Transverse colon (tissue), 4 donors: ENCODE measurements at regions not wholly inside any gene's neighbourhood (a gene's known extent, or its start where the extent isn't known, plus 50 kb on each side); places are given as distances from the start of the nearest gene placed in this dataset.

Experiments used
- DNase-seq: peaks from one replicate; pipeline ENCODE4 v3.0.0-alpha.2; 2019
- H3K27ac ChIP-seq, 4 donors: fragments of 200-600 bp; sonication (generic); 2 replicates each; pipeline ENCODE4 v1.5.1; 2016 to 2018; ENCODE audit warnings: inconsistent platforms in 4 of 4
- H3K27me3 ChIP-seq: fragments of 200-600 bp; sonication (generic); 2 replicates; pipeline ENCODE4 v1.5.1; 2017; ENCODE audit warnings: inconsistent platforms
- H3K36me3 ChIP-seq, 4 donors: fragments of 200-600 bp; sonication (generic); 2 replicates each; pipeline ENCODE4 v1.5.1; 2017 to 2019; ENCODE audit warnings: inconsistent platforms in 4 of 4
- H3K4me1 ChIP-seq, 4 donors: fragments of 200-600 bp; sonication (generic); 2 replicates each; pipeline ENCODE4 v1.5.1; 2017 to 2020; ENCODE audit warnings: inconsistent platforms in 4 of 4
- H3K4me3 ChIP-seq, 4 donors: fragments of 200-600 bp; sonication (generic); 1 replicate in 1 of 4; 2 replicates in 3 of 4; pipeline versions ENCODE4 v1.5.1 to v1.6.1; 2017 to 2019; ENCODE audit warnings: inconsistent platforms in 4 of 4
- H3K9me3 ChIP-seq, 2 donors: fragments of 200-600 bp; sonication (generic); 2 replicates each; pipeline ENCODE4 v1.5.1; 2017 to 2019; ENCODE audit warnings: inconsistent platforms in 2 of 2
- EP300 ChIP-seq: sonication (generic); formaldehyde crosslinking; IDR thresholded peaks from one replicate; pipeline ENCODE4 v1.6.1; 2017; ENCODE audit warnings: antibody characterized with exemption, low read depth
- POLR2A ChIP-seq: fragments of 450-650 bp; IDR thresholded peaks from one replicate; pipeline ENCODE4 v1.6.1; 2016; ENCODE audit warnings: antibody characterized with exemption, mild to moderate bottlenecking, moderate library complexity
- POLR2AphosphoS5 ChIP-seq, 3 donors: sonication (generic); formaldehyde crosslinking; IDR thresholded peaks; one replicate each; pipeline ENCODE4 v1.6.1; 2016; ENCODE audit warnings: antibody characterized with exemption in 3 of 3
- WGBS, 2 donors: methylation state at CpG; one replicate each; pipeline ENCODE4 v1.1.5; 2018; ENCODE audit warnings: low coverage in 1 of 2; 5-methylcytosine and 5-hydroxymethylcytosine counted together
- in situ Hi-C, 4 donors: fragments of 200-750 bp; cut with MboI; loops; one replicate each; pipeline versions ENCODE4 v1.15.0 to v1.15.1; 2017; ENCODE audit warnings: low sequenced_read_pairs in 3 of 4, low pct_ligation_motif_present in 1 of 4, low pct_unique_long_range_greater_than_20kb in 1 of 4
- intact Hi-C: fragments of 100-400 bp; cut with DNase I; formaldehyde crosslinking; loops from one replicate; pipeline ENCODE4 v1.15.1; 2023; ENCODE audit warnings: low total_unique reads
- TF ChIP-seq, protein P1 (sequence below), 5 experiments: fragments of 200-600 bp in 3 of 5; fragments of 450-650 bp in 2 of 5; sonication (generic) in 3 of 5; IDR thresholded peaks; 1 replicate in 2 of 5; 2 replicates in 3 of 5; pipeline ENCODE4 v1.5.1; 2016 to 2017; ENCODE audit warnings: antibody characterized with exemption in 5 of 5, inconsistent platforms in 3 of 5, mild to moderate bottlenecking in 2 of 5, moderate library complexity in 1 of 5

DNA sequence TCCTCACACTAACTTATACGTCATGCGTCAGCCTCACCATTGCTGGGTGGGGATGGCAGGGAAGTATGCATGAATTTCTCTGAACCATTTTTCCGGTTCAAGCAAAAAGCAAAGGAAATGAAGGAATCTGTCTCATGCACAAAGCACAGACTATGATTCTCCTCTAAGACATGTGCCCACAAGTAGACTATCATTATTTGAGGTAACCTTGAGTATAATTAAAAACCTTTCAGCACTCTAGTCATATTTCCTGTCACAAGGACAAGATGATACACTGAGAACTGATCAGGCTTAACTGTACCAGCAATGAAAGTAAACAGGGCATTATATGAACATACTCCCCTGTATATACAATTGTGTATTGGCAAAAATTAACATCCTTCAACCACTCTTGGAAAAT, 56.7 kb upstream of the TSC22D2 start:
- no peak for TF ChIP-seq EP300
- no peak for TF ChIP-seq POLR2AphosphoS5 (IDR thresholded peaks at IDR 0.05)
- TF ChIP-seq, protein P1, sequence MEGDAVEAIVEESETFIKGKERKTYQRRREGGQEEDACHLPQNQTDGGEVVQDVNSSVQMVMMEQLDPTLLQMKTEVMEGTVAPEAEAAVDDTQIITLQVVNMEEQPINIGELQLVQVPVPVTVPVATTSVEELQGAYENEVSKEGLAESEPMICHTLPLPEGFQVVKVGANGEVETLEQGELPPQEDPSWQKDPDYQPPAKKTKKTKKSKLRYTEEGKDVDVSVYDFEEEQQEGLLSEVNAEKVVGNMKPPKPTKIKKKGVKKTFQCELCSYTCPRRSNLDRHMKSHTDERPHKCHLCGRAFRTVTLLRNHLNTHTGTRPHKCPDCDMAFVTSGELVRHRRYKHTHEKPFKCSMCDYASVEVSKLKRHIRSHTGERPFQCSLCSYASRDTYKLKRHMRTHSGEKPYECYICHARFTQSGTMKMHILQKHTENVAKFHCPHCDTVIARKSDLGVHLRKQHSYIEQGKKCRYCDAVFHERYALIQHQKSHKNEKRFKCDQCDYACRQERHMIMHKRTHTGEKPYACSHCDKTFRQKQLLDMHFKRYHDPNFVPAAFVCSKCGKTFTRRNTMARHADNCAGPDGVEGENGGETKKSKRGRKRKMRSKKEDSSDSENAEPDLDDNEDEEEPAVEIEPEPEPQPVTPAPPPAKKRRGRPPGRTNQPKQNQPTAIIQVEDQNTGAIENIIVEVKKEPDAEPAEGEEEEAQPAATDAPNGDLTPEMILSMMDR (IDR thresholded peaks at IDR 0.05): no peak
- in situ Hi-C loops: no loop called here
- H3K4me3 ChIP-seq: no peak overlapping the region
- H3K36me3 ChIP-seq: no peaks in the 10 kb centered on the region
- H3K27me3 ChIP-seq: no peaks in the 10 kb centered on the region
- intact Hi-C loops: no loop called here
- no peak for DNase-seq
- WGBS, 2 donors: 94 to 100% methylated on average over 3 of the region's 3 CpGs
- no peaks in the 10 kb centered on the region for H3K9me3 ChIP-seq
- H3K27ac ChIP-seq: no peak overlapping the region
- H3K4me1 ChIP-seq: peaks cover 3 to 14% (median 9%) of the 10 kb centered on the region in 4 donors

DNA sequence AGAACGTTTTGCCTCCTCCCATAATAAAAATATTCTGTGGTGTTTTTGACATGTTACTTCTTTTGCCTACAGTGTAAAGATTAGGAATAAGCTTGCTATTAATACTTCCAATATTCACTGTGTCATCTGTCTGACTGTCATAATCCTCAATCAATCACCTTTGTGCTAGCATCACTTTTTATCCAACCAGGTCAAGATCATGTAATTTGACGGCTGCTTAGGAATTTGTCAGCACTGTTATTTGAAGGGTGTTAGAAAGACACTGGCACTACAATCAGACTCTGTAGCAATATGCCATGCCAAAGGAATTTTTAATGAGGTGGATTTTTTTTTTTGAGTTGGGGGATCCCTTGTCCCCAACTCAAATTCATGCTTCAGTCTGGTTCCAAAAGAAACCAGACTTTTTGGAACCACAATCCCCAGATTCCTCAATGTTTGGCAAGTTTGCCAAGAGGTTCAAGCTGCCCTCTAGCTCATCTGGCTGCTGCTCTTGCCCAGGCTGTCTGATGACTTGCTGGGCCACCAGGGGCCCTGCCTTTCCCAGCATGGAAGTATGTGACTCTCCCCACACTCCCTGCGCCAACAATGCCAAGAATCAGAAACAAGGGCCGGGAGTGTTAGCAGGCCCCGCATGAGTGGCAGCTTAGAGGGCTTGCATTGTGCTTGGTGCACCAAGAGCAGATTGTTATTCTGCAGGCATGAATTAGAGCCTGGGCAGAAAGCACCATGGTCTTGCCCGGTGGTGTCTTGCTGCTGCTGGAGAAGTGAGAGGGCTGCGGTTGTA, 58.6 kb upstream of the TSC22D2 start:
- WGBS, 2 donors: 59 to 75% methylated on average over 3 to 7 of the region's 7 CpGs

DNA sequence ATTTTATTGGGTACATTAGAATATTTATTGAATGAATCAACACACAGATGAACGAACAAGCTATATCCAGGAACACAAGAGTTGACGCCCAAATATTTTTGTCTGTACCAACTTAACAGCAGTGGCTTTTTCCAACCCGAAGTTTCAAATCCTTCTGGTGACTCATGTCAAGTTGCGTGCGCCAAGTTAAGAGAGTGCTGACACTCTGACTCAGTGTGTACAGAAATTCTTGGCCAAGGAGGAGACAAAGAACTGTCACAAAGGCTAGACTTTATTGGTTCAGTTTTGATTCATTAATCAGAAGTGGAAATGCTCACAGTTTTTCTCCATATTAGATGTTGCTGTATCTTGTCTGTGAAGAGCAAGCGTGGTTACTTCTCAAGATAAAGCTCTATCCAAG, 59.6 kb upstream of the TSC22D2 start:
- TF ChIP-seq POLR2A (no peak), POLR2AphosphoS5 (IDR thresholded peaks at IDR 0.05) (peak in 2 of 3 donors; percentile 54 to 60)
- H3K27me3 ChIP-seq: no peaks in the 10 kb centered on the region
- DNase-seq: peak; percentile 29
- intact Hi-C loops: no loop called here
- H3K36me3 ChIP-seq: no peaks in the 10 kb centered on the region
- 22 to 42% methylated on average over 6 of the region's 6 CpGs for WGBS, 2 donors
- H3K4me3 ChIP-seq: no peak overlapping the region
- in situ Hi-C loops: no loop called here
- H3K27ac ChIP-seq: peak overlapping the region; percentile 14 to 46 (median 30)
- H3K4me1 ChIP-seq: peaks cover 3 to 25% (median 13%) of the 10 kb centered on the region in 4 donors
- H3K9me3 ChIP-seq: no peaks in the 10 kb centered on the region

More for the DNA sequence above, 58.6 kb upstream of the TSC22D2 start:
- intact Hi-C loops (no loop called here), in situ Hi-C loops (no loop called here)
- TF ChIP-seq EP300 (no peak), POLR2A (no peak), POLR2AphosphoS5 (IDR thresholded peaks at IDR 0.05) (peak in 1 of 3 donors; percentile 54)
- TF ChIP-seq, protein P1 (IDR thresholded peaks at IDR 0.05): no peak
- Histone ChIP-seq H3K27ac (no peak overlapping the region), H3K4me1 (peaks cover 3 to 22% (median 13%) of the 10 kb centered on the region in 4 donors), H3K27me3 (no peaks in the 10 kb centered on the region), H3K36me3 (no peaks in the 10 kb centered on the region), H3K9me3 (no peaks in the 10 kb centered on the region), H3K4me3 (no peak overlapping the region)
- DNase-seq: no peak

DNA sequence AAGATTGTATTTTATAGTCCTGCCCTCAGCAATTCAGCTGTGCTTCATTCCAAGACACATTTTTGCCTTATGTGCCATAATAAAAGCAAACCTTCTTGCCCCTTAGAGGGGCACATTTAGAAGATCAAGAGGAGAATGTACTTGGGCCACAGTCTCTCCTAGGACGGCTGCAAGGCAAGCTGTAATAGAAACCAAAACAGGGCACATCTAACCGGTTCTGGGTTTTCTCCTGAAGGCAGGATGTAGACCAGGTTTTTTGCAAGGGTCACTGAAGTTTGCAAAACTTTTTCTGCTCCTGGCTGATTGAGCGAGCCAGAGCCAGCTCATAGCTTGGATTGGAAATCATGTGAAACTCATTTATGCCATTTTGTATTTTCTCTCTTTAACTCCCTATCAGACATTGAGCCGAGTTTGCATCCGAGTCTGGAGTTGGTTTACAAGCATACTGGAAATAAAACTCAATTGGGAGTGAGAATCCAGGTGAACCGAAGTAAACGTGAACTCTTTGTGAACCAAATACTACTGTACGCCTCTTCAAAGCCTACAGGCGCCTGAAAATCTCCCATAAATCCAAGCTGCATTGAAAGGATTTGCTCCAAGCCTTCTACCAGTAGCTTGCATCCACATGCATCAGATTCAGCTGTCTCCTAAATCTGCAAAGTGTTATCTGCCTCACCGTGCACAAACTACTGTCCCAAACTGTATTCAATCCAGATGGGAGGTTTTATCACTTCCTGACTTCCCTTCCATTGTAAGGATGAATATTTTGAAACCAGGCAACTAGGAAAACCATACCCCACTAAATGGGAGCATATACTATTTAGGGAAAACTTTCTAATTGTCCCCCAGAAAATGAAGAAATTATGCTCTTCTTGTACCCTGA, 60.9 kb upstream of the TSC22D2 start:
- intact Hi-C loops (no loop called here), in situ Hi-C loops (no loop called here)
- no peaks in the 10 kb centered on the region for H3K36me3 ChIP-seq
- H3K9me3 ChIP-seq: no peaks in the 10 kb centered on the region
- 67 to 76% methylated on average over 9 to 10 of the region's 10 CpGs for WGBS, 2 donors
- no peak overlapping the region for H3K27ac ChIP-seq
- no peak for DNase-seq
- no peak overlapping the region for H3K4me3 ChIP-seq
- TF ChIP-seq, protein P1 (IDR thresholded peaks at IDR 0.05): no peak
- TF ChIP-seq POLR2A (no peak), POLR2AphosphoS5 (IDR thresholded peaks at IDR 0.05) (no peak)
- H3K4me1 ChIP-seq: peaks cover 3 to 25% (median 13%) of the 10 kb centered on the region in 4 donors
- H3K27me3 ChIP-seq: no peaks in the 10 kb centered on the region
